Activated naive CD8-positive, alpha-beta T cell treated with anti-CD3 and anti-CD28 coated beads for 36 hours (primary cell): ENCODE measurements at regions not wholly inside any gene's neighbourhood (a gene's known extent, or its start where the extent isn't known, plus 50 kb on each side); places are given as distances from the start of the nearest gene placed in this dataset.
"Not testable (repeated sequence)": the region's sequence is repeated elsewhere in the genome, so short reads cannot be mapped to it uniquely, and the experiment has no call there.

ENCODE experiments used
- DNase-seq: peaks from one replicate; pipeline ENCODE4 v3.0.0; 2021
- H3K27ac Mint-ChIP-seq: one replicate; pipeline ENCODE4 v1.8.0; 2022; ENCODE audit warnings: mild to moderate bottlenecking, moderate library complexity, mixed read lengths
- H3K27me3 Mint-ChIP-seq: one replicate; pipeline ENCODE4 v1.8.0; 2022; ENCODE audit warnings: mild to moderate bottlenecking, mixed read lengths
- H3K36me3 Mint-ChIP-seq: one replicate; pipeline ENCODE4 v1.8.0; 2021; ENCODE audit warnings: mild to moderate bottlenecking, mixed read lengths
- H3K4me1 Mint-ChIP-seq: one replicate; pipeline ENCODE4 v1.8.0; 2021; ENCODE audit warnings: mixed read lengths
- H3K4me3 Mint-ChIP-seq: one replicate; pipeline ENCODE4 v1.8.0; 2022; ENCODE audit warnings: mild to moderate bottlenecking, moderate library complexity, mixed read lengths
- H3K9me3 Mint-ChIP-seq: one replicate; pipeline ENCODE4 v1.8.0; 2022; ENCODE audit warnings: mixed read lengths

- H3K27ac Mint-ChIP-seq, result no peak overlapping the region
- peaks cover 1% of the 10 kb centered on the region for H3K9me3 Mint-ChIP-seq
- no peak overlapping the region for H3K4me3 Mint-ChIP-seq
- no peaks in the 10 kb centered on the region for H3K4me1 Mint-ChIP-seq
- H3K27me3 Mint-ChIP-seq, result no peaks in the 10 kb centered on the region
- DNase-seq, result no peak
- H3K36me3 Mint-ChIP-seq, result no peaks in the 10 kb centered on the region
Observed at GRCh38 chr13:44790289-44790688, 199.0 kb downstream of the NUFIP1 start.

GRCh38 chr13:44787617-44788016 is 201.7 kb downstream of the NUFIP1 start:
- H3K27ac Mint-ChIP-seq, result no peak overlapping the region
- H3K4me1 Mint-ChIP-seq, result no peaks in the 10 kb centered on the region
- no peak for DNase-seq
- H3K36me3 Mint-ChIP-seq, result no peaks in the 10 kb centered on the region
- no peaks in the 10 kb centered on the region for H3K27me3 Mint-ChIP-seq
- H3K9me3 Mint-ChIP-seq, result no peaks in the 10 kb centered on the region
- H3K4me3 Mint-ChIP-seq, result no peak overlapping the region

- Mint-ChIP-seq H3K27me3 (no peaks in the 10 kb centered on the region), H3K4me3 (no peak overlapping the region), H3K36me3 (no peaks in the 10 kb centered on the region), H3K9me3 (no peaks in the 10 kb centered on the region), H3K4me1 (no peaks in the 10 kb centered on the region), H3K27ac (no peak overlapping the region)
- no peak for DNase-seq
Observed at GRCh38 chr13:44786756-44787155, 202.5 kb downstream of the NUFIP1 start.

GRCh38 chr13:44785401-44785800 is 203.9 kb downstream of the NUFIP1 start:
- no peak for DNase-seq
- H3K4me1 Mint-ChIP-seq, result no peaks in the 10 kb centered on the region
- no peaks in the 10 kb centered on the region for H3K9me3 Mint-ChIP-seq
- H3K4me3 Mint-ChIP-seq, result no peak overlapping the region
- H3K27ac Mint-ChIP-seq, result no peak overlapping the region
- H3K27me3 Mint-ChIP-seq, result no peaks in the 10 kb centered on the region
- H3K36me3 Mint-ChIP-seq, result no peaks in the 10 kb centered on the region

GRCh38 chr13:44784708-44785080 is 204.6 kb downstream of the NUFIP1 start:
- H3K9me3 Mint-ChIP-seq, result no peaks in the 10 kb centered on the region
- H3K4me3 Mint-ChIP-seq, result no peak overlapping the region
- no peaks in the 10 kb centered on the region for H3K27me3 Mint-ChIP-seq
- no peak for DNase-seq
- H3K4me1 Mint-ChIP-seq, result no peaks in the 10 kb centered on the region
- H3K36me3 Mint-ChIP-seq, result no peaks in the 10 kb centered on the region
- no peak overlapping the region for H3K27ac Mint-ChIP-seq

GRCh38 chr13:44783994-44784707 is 205.1 kb downstream of the NUFIP1 start:
- Mint-ChIP-seq H3K9me3 (no peaks in the 10 kb centered on the region), H3K36me3 (no peaks in the 10 kb centered on the region), H3K4me3 (no peak overlapping the region), H3K4me1 (no peaks in the 10 kb centered on the region), H3K27me3 (no peaks in the 10 kb centered on the region), H3K27ac (no peak overlapping the region)
- no peak for DNase-seq

GRCh38 chr13:44780591-44781280 is 204.6 kb upstream of the TSC22D1 start:
- no peaks in the 10 kb centered on the region for H3K4me1 Mint-ChIP-seq
- H3K36me3 Mint-ChIP-seq, result peaks cover 2% of the 10 kb centered on the region
- H3K9me3 Mint-ChIP-seq, result peaks cover 5% of the 10 kb centered on the region
- no peak overlapping the region for H3K27ac Mint-ChIP-seq
- DNase-seq, result no peak
- no peak overlapping the region for H3K4me3 Mint-ChIP-seq
- H3K27me3 Mint-ChIP-seq, result no peaks in the 10 kb centered on the region

- H3K4me3 Mint-ChIP-seq, result no peak overlapping the region
Observed at GRCh38 chr13:44778761-44779484, 202.8 kb upstream of the TSC22D1 start.

GRCh38 chr13:44775290-44775689 is 199.2 kb upstream of the TSC22D1 start:
- not testable (repeated sequence) for H3K4me3 Mint-ChIP-seq, H3K4me1 Mint-ChIP-seq, H3K36me3 Mint-ChIP-seq, H3K27ac Mint-ChIP-seq, H3K9me3 Mint-ChIP-seq, DNase-seq, H3K27me3 Mint-ChIP-seq

More at GRCh38 chr13:44778761-44779484, 202.8 kb upstream of the TSC22D1 start:
- Mint-ChIP-seq H3K9me3 (peaks cover 8% of the 10 kb centered on the region), H3K27ac (no peak overlapping the region), H3K4me1 (no peaks in the 10 kb centered on the region), H3K27me3 (no peaks in the 10 kb centered on the region), H3K36me3 (peaks cover 2% of the 10 kb centered on the region)
- DNase-seq, result no peak

GRCh38 chr13:44770951-44771350 is 194.8 kb upstream of the TSC22D1 start:
- H3K4me3 Mint-ChIP-seq, result no peak overlapping the region
- no peaks in the 10 kb centered on the region for H3K36me3 Mint-ChIP-seq
- no peak for DNase-seq
- H3K27ac Mint-ChIP-seq, result no peak overlapping the region
- H3K27me3 Mint-ChIP-seq, result peaks cover 5% of the 10 kb centered on the region
- H3K4me1 Mint-ChIP-seq, result peaks cover 30% of the 10 kb centered on the region
- H3K9me3 Mint-ChIP-seq, result peaks cover 8% of the 10 kb centered on the region

GRCh38 chr13:44769686-44770085 is 193.6 kb upstream of the TSC22D1 start:
- Mint-ChIP-seq H3K27ac (no peak overlapping the region), H3K9me3 (peaks cover 3% of the 10 kb centered on the region), H3K27me3 (peaks cover 5% of the 10 kb centered on the region), H3K36me3 (no peaks in the 10 kb centered on the region), H3K4me1 (peaks cover 30% of the 10 kb centered on the region), H3K4me3 (no peak overlapping the region)
- no peak for DNase-seq

- Mint-ChIP-seq H3K4me1 (peaks cover 30% of the 10 kb centered on the region), H3K36me3 (no peaks in the 10 kb centered on the region), H3K9me3 (peaks cover 3% of the 10 kb centered on the region), H3K4me3 (peak overlapping the region; percentile 27), H3K27me3 (peaks cover 10% of the 10 kb centered on the region), H3K27ac (peak overlapping the region; percentile 84)
- peak; percentile 52 for DNase-seq
Observed at GRCh38 chr13:44768775-44769581, 192.8 kb upstream of the TSC22D1 start.

GRCh38 chr13:44768239-44768638 is 192.1 kb upstream of the TSC22D1 start:
- DNase-seq, result peak; percentile 43
- no peaks in the 10 kb centered on the region for H3K36me3 Mint-ChIP-seq
- H3K4me3 Mint-ChIP-seq, result peak overlapping the region; percentile 27
- peaks cover 12% of the 10 kb centered on the region for H3K27me3 Mint-ChIP-seq
- H3K9me3 Mint-ChIP-seq, result peaks cover 3% of the 10 kb centered on the region
- peaks cover 30% of the 10 kb centered on the region for H3K4me1 Mint-ChIP-seq
- H3K27ac Mint-ChIP-seq, result peak overlapping the region; percentile 84

GRCh38 chr13:44765001-44765471 is 188.9 kb upstream of the TSC22D1 start:
- no peak overlapping the region for H3K4me3 Mint-ChIP-seq
- no peaks in the 10 kb centered on the region for H3K36me3 Mint-ChIP-seq
- peaks cover 9% of the 10 kb centered on the region for H3K27me3 Mint-ChIP-seq
- peaks cover 27% of the 10 kb centered on the region for H3K4me1 Mint-ChIP-seq
- peaks cover 3% of the 10 kb centered on the region for H3K9me3 Mint-ChIP-seq
- no peak overlapping the region for H3K27ac Mint-ChIP-seq
- no peak for DNase-seq

- no peak overlapping the region for H3K4me3 Mint-ChIP-seq
- DNase-seq, result no peak
- H3K36me3 Mint-ChIP-seq, result no peaks in the 10 kb centered on the region
- H3K4me1 Mint-ChIP-seq, result peaks cover 20% of the 10 kb centered on the region
- H3K27me3 Mint-ChIP-seq, result peaks cover 7% of the 10 kb centered on the region
- no peak overlapping the region for H3K27ac Mint-ChIP-seq
- H3K9me3 Mint-ChIP-seq, result peaks cover 3% of the 10 kb centered on the region
Observed at GRCh38 chr13:44764302-44764692, 188.2 kb upstream of the TSC22D1 start.
